Right lobe of liver (tissue), 4 donors: ENCODE measurements at regions not wholly inside any gene's neighbourhood (a gene's known extent, or its start where the extent isn't known, plus 50 kb on each side); places are given as distances from the start of the nearest gene placed in this dataset.
"Not testable (repeated sequence)": the region's sequence is repeated elsewhere in the genome, so short reads cannot be mapped to it uniquely, and the experiment has no call there.

Source experiments
- CTCF ChIP-seq, 4 donors: fragments of 200-600 bp in 3 of 4; fragments of 450-650 bp in 1 of 4; IDR thresholded peaks; one replicate each; pipeline versions ENCODE4 v1.5.1 to v1.8.0; 2016 to 2022; ENCODE audit warnings: antibody characterized with exemption in 4 of 4, mild to moderate bottlenecking in 2 of 4
- POLR2A ChIP-seq: fragments of 450-650 bp; IDR thresholded peaks from one replicate; pipeline ENCODE4 v1.6.1; 2017; ENCODE audit warnings: antibody characterized with exemption, mild to moderate bottlenecking
- donor health status: DM: no; HTN: no; CAD: no.
- donor health status: DM: no; HTN: no; CAD: no.
- donor health status: DM: no; HTN: yes; CAD: no.

- not testable (repeated sequence) for TF ChIP-seq CTCF (IDR thresholded peaks at IDR 0.05); POLR2A
Observed at GRCh38 chr6:122944936-122945335, 51.1 kb upstream of the CLVS2 start.
